GM18868 (cell line): ENCODE measurements at regions not wholly inside any gene's neighbourhood (a gene's known extent, or its start where the extent isn't known, plus 50 kb on each side); places are given as distances from the start of the nearest gene placed in this dataset.

ENCODE experiments used
- ATAC-seq: cut with Tn5 transposase; IDR thresholded peaks from one replicate; pipeline ENCODE4 v1.9.1; 2021; ENCODE audit warnings: mild to moderate bottlenecking, moderate library complexity; ENCODE audit not compliant: unreplicated experiment

DNA sequence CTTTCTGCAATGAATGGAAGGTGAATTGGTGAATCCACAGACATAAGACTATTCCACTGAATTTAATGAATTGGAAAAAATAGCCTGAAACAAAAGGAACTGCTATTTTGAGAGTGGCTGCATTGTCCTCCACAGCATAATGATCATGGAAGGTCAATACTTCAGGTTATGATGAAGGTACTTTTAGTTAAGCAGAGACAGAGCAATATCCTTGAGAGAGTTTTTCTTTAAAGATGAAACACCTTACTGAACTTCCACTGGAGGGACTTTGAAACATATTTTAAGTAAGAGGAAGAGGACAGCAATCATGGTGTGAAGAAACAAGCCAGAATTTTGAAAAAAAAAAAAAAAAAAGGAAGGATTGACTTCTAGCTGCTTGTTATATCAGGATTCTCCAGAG, 68.8 kb upstream of the DPP10 start:
- ATAC-seq, result no peak

DNA sequence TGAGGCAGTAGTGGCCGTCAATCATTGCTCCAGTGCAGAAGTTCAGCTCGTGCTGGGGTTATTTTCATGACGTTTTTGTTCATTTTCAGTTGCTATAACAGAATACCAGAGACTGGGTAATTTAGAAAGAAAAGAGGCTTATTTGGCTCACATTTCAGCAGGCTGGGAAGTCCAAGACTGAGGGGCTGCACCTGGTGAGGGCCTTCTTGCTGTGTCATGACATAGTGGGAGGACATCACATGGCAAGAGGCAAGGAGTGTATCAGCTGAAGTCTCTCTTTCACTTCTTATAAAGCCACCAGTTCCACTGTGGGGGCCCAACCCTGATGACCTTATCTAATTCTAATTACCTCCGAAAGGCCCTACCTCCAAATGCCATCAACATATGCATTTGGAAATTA, 58.0 kb upstream of the DPP10 start:
- no peak for ATAC-seq

DNA sequence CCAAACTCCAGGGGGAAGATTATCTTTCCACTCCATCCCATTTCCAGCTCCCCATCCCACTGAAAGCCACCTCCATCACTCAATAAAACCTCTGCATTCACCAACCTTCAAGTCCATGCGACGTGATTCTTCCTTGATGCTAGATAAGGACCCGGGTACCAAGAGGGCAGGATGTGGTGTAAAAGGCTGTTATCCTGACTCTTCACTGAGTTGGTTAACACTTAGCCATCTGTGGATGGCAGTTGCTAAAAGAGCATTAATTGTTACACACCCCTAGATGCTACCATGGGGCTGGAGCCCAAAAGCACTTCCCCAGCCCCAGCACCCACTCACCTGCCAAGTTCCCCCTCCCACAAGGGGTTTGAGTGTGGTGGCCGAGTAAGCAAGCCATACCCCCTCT, 53.4 kb upstream of the DPP10 start:
- no peak for ATAC-seq
